ENCODE measurements at regions not wholly inside any gene's neighbourhood (a gene's known extent, or its start where the extent isn't known, plus 50 kb on each side); places are given as distances from the start of the nearest gene placed in this dataset.

GRCh38 chrX:4225086-4225485, 511.6 kb upstream of the PRKX start:
- Mint-ChIP-seq H3K9me3 (peaks cover 9% of the 10 kb centered on the region), H3K27me3 (ENCODE audit: low read depth) (no peaks in the 10 kb centered on the region), H3K4me3 (no peak overlapping the region), H3K36me3 (ENCODE audit: low read depth) (no peaks in the 10 kb centered on the region), H3K4me1 (peaks cover 4% of the 10 kb centered on the region), H3K27ac (ENCODE audit: unreplicated experiment) (no peak overlapping the region)
- DNase-seq (ENCODE audit: low read depth, low spot score): no peak
- TF ChIP-seq CTCF (conservative IDR thresholded peaks at IDR 0.05): no peak

- Mint-ChIP-seq H3K4me3 (no peak overlapping the region), H3K27ac (ENCODE audit: unreplicated experiment) (no peak overlapping the region), H3K27me3 (ENCODE audit: low read depth) (peaks cover 47% of the 10 kb centered on the region), H3K4me1 (no peaks in the 10 kb centered on the region), H3K9me3 (peaks cover 4% of the 10 kb centered on the region), H3K36me3 (ENCODE audit: low read depth) (no peaks in the 10 kb centered on the region)
- no peak for TF ChIP-seq CTCF (conservative IDR thresholded peaks at IDR 0.05)
- DNase-seq (ENCODE audit: low read depth, low spot score): no peak
Measured at GRCh38 chrX:4206941-4207340, 493.5 kb upstream of the PRKX start.

DNA sequence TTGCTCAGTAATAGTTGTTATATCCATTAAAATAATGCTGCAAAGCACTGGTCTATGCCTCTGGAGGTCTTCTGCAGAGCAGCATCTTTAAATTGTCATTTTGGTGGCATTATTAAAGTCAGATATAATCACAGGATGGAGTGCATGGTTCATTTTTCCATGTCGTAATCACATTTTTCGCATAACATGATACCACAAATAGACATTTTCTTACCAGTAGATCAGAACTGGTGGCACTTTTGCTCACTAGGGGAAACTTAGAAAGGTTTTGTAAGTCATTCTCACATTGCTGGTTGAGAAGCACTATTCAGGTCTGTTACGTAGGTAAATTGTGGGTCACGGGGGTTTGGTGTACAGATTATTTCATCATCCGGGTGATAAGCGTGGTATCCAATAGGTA, 484.5 kb upstream of the PRKX start:
- TF ChIP-seq CTCF (conservative IDR thresholded peaks at IDR 0.05): no peak
- peaks cover 20% of the 10 kb centered on the region for H3K27me3 Mint-ChIP-seq (ENCODE audit: low read depth)
- no peaks in the 10 kb centered on the region for H3K36me3 Mint-ChIP-seq (ENCODE audit: low read depth)
- no peaks in the 10 kb centered on the region for H3K4me1 Mint-ChIP-seq
- H3K4me3 Mint-ChIP-seq: no peak overlapping the region
- DNase-seq (ENCODE audit: low read depth, low spot score): no peak
- no peak overlapping the region for H3K27ac Mint-ChIP-seq (ENCODE audit: unreplicated experiment)
- peaks cover 2% of the 10 kb centered on the region for H3K9me3 Mint-ChIP-seq

- Mint-ChIP-seq H3K4me3 (no peak overlapping the region), H3K27me3 (ENCODE audit: low read depth) (peaks cover 17% of the 10 kb centered on the region), H3K36me3 (ENCODE audit: low read depth) (no peaks in the 10 kb centered on the region), H3K4me1 (no peaks in the 10 kb centered on the region), H3K9me3 (peaks cover 2% of the 10 kb centered on the region), H3K27ac (ENCODE audit: unreplicated experiment) (no peak overlapping the region)
- TF ChIP-seq CTCF (conservative IDR thresholded peaks at IDR 0.05): no peak
- no peak for DNase-seq (ENCODE audit: low read depth, low spot score)
Measured at GRCh38 chrX:4193500-4194155, 480.2 kb upstream of the PRKX start.

GRCh38 chrX:4186331-4186730, 472.9 kb upstream of the PRKX start:
- no peak for DNase-seq (ENCODE audit: low read depth, low spot score)
- Mint-ChIP-seq H3K27ac (ENCODE audit: unreplicated experiment) (no peak overlapping the region), H3K4me3 (no peak overlapping the region), H3K4me1 (no peaks in the 10 kb centered on the region), H3K9me3 (peaks cover 3% of the 10 kb centered on the region), H3K36me3 (ENCODE audit: low read depth) (no peaks in the 10 kb centered on the region), H3K27me3 (ENCODE audit: low read depth) (peaks cover 9% of the 10 kb centered on the region)
- no peak for TF ChIP-seq CTCF (conservative IDR thresholded peaks at IDR 0.05)

Data from neural crest cell (in vitro differentiated cells).